Smooth muscle cell of the brain vasculature (primary cell): ENCODE measurements at regions not wholly inside any gene's neighbourhood (a gene's known extent, or its start where the extent isn't known, plus 50 kb on each side); places are given as distances from the start of the nearest gene placed in this dataset.

Experiments used
- DNase-seq: peaks from one replicate; pipeline ENCODE4 v3.0.0-alpha.2; 2012; ENCODE audit warnings: low read depth, low spot score

DNA sequence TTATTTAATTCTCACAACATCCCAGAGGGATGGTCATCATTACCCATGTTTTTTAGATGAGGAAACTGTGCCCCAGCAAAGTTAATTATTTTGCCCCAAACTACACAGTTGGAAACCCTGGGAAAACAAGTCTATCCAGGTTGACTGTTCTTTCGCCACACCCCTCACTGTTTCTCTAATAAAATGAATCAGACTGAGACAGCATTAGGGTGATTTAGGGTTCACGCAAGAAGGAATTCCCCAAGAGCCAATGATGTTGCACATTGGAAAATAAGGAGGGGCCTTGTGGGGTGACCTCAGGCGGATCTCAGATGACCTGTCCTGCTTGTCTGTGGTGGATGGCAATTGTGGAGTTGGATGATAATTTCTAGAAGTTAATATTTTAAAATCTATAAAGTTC lies 135.7 kb upstream of the TBX20 start:
- DNase-seq, result no peak

DNA sequence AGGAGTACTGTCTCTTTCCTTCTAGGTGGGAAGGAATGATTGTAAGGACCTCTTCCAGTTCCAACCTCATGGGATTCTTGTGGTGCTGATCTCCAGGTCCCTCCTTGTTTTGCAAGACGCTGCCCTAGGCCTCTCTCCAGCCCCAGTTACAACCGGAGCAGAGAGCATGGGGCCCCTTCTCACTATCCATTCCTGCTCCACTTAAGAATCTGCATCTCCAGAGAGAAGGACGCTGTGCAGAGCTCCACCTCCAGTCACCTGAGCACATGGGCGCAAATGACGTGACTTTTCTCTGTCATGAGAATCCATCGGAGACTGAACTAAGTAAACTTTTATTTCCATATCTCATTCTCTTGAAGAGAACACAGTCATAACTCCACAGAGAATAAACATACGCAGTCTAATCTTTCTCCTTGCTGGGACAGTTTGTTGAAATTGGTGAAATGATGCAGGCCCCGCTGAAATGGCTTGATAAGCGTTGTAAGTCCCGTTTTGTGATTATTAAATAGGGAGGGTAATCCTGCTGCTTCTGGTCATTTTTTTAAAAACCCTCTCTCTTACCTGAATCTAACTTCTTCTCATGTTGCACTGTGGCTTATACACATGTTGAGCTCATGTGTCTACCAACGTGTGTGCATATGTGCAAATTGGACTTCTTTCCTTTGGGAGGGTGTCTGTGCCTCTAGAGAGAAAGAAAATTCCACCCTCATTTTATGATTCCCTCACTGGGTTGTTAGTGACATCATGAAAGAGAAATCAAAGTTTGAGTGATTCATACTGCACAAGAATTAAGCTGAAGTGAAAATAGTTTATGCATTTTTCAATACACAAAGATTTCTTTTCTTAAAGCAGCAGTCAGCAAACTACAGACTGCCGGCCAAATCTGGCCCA lies 133.2 kb upstream of the TBX20 start:
- no peak for DNase-seq

DNA sequence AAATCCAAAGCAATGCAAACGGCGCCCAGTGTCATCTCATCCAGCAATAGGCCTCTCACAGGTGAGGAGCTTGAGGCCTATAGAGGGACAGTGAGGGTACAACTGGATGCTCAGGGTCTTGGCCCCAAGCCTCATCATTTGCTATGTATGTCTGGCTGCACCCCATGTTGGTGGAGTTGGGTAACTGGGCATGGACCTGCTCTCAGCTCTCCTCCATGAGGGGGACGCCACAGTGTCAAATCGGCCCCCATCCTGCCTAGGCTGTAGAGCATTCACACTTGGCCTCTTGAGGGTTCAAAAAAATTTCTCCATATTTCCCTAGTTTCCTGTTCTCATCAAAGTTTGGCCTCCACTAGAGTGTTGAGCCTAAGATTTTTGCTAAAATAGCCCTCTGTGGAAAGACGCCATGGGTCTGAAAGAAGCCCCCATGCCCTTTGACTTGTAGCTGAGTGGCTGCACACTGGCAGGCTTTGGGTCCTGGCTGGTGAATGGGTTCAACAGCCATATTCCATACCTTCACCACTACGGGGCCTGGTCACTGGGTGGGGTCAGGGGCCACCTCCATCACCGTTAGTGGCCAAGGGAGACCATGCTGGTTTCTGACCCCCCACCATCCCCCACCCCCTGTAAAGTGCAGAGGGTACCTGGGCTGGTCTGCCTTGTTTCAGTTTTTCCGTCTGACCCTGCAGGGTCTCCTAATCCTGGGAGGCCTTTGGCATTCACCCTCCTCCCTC lies 132.3 kb upstream of the TBX20 start:
- no peak for DNase-seq

DNA sequence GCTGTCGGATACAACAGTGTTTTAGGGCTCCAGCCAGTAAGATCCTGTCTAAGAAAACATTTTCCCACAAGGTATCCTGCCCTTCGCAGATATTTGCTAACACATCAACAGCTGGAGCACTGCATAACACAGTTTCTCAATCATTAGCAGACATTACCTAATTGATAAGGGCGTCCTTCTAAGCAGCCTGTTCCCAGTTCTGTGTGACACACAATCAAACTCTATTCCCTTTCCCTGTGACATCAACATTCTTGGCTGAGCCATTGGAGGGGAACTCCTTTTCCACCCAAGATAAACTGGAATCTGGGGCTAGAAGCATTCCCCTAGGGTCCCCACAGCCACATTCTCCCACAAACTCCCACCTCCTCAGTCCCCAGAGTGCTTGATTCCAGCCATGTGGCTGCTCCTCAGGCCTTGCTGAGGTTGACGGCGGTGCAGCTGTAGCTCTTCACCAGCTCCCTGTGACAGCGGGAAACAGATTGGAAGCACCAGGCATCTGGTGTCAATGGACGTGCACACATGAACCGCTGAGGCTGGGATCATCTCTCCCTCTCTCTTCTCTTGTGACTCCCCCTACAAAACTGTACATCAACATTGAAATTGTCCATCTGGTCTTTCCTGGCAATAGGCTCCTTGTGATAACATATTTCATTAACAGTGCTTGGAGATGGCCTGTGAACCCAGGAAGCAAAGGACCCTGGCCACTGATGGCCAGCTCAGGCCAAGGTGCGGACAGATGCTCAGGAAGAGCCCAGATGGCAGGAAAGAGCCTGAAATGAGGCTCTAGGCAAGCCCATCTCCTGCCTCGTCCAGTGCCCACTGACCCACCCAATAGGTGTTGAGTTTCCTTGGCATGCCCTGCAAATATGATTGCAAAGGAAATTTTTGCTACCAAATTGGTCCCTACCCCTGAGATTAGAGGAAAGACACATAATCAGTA lies 131.1 kb upstream of the TBX20 start:
- DNase-seq, result no peak

DNA sequence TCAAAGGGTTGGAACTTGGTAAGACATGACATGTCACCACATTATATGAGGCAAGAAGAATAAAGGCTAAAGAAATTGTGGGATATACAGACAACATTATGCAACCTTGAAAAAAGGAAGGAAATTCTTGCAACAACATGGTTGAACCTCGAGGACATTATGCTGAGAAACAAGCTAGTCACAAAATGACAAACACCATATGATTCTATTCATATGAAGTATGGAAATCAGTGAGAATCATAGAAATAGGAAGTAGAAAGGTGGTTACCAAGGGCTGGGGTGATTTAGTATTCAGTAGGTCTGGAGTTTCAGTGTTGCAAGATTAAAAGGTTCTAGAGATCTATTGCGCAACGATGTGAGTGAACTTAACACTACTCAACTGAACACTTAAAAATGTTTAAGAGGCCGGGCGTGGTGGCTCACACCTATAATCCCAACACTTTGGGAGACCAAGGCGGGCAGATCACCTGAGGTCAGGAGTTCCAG lies 126.9 kb upstream of the TBX20 start:
- no peak for DNase-seq

DNA sequence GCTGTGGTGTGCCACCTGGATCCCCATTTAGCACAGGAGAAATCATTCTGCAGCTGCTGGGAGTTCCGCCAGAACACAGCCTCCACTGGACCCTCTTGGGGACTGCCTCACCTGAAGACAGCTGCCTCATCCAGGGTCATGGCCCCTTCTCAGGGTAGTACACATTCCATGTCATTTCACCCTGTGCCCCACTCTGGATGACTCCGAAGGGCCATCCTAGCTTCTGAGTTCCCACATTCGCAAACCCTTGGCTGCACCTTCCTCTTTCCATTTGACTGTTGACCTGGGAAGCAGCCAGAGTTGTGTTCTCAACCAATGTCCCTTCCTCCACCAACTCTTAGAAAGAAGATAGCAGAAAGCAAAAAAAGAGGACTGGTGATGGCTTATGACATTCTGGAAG lies 125.6 kb upstream of the TBX20 start:
- DNase-seq, result no peak

DNA sequence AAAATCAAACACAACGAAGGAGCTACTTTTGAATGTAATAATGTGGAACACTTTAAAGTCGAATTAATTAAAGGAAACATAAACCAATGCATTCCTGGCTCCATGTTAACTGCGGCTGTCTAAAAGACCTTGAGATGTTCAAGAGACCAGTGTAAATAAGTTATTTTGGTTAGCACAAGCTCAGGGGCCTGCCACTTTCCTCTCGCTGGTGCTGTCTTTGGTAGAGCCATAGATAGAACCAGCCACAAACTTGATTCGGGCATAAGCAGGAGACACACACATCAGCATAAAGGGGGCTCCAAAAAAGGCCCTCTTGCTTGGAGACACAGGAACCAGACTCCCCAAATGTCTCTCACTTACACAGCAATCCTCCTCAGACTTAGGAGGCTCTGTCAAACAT lies 121.6 kb upstream of the TBX20 start:
- no peak for DNase-seq

DNA sequence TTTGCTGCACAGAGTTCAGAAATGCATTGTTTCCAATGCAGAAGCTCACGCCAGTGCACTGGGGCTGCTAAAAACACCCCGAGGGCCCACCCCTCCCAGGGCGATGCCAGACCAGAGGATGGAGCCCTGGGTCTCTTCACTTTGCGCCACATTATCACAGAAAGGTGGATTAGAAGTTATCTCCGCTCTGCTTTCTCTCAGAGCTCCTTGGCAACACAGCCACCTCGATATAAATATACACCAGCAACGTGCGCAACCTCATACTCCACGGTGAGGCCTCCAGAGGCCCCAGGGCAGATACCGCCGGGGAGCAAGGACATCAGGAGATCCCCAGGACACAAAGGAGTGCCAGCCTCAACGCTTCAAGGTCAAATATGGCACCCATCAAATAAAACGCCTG lies 121.0 kb upstream of the TBX20 start:
- DNase-seq, result no peak

DNA sequence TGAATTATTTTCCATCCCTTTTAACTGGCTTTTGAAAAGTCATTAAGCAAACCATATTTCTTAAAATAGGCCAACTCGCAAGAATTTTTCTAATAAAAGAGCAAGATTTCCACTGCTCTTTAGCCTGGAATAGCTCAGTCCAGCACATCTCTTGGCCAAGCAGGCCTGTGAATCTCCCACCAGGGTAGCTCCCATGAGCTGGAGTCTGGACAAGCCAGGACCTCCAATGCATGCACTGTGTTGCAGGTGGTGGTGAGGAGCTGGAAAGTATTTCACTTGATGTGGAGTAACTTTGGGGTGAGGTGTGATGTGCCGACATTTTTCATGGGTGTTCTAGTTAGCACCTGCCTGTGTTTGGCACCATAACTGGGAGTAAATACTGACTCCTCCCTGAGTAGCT lies 117.3 kb upstream of the TBX20 start:
- DNase-seq, result no peak

DNA sequence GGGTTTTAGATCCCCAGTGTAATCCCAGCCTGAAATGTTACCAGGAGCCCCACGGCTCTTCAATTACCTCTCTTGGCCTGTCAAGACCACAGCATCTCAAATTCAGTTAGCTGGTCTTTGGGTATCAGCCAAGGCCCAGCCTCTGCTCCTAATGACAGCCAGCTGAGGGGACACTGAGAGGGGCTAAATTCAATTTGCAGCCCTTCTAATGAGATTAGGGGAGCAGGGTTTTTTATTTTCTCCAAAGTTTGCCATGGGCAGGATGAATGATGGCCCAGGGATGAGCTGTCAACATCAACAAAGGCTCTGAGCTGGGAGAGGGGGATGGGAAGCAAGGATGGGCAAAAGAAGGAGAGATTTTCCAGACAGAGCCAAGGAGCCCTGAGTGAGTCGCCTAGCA lies 116.8 kb upstream of the TBX20 start:
- DNase-seq, result no peak

DNA sequence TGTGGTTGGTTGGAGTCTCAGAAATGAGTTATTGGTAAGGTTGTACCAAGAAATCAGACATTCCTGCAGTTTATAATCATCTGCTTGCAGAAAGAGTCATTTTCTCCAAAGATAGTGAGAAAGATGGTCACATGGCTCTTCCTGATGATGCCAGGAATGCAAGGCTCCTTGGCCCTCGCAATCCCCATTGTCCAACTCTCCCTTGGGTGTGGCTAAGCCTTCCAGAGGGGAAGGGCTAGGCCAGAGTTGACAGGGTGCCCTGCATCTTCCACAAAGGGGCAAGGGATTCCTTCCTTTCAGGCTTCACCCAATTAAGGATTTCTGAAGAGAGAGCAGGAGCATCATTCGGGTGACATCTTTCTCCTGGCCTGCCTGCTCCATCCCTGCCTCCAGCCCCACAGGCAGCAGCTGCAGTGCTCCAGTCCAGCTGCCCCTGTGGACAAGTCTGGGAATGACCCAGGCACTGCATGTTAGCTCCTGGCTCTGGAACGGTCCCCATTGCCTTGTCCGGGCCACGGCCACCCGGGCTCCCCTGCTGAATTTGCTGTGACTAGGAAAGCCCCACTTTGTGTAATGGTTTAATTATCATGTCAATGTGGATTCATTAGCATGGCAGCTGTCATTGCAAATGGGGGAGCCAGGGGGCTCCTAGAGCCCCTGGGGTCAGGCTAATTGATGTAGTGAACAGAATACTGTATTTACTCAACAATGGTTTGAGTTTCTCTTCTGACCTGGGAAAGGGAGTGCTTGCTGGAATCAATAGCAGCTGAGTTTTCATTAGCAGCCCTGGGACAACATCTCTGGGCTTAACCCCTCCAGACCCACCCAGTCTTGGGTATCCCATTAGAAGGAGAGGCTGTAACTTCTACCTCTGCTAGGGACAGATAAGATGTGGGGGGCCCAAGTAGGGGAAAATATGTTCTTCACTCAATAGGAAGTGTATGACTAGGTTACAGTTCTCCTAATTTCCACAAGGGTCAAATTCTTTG lies 112.6 kb upstream of the TBX20 start:
- no peak for DNase-seq

DNA sequence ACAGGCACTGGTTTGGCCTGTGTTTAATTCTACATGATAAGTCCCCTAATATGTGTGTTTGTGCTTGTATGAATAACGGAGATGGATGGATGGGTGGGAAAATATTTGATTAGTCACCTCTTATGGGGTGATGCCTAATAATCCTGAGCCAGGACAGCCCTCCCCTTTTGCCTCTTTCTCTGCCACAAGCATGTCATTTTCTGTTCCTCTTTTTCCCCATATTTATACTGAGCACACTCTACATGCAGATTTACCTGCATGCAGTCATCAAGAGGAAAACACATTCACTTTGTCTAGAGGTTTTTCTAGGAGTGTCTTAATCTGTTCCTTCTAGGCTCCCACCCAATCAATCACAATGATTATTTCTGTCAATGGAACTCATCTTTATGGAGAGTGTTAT lies 111.6 kb upstream of the TBX20 start:
- DNase-seq, result no peak

DNA sequence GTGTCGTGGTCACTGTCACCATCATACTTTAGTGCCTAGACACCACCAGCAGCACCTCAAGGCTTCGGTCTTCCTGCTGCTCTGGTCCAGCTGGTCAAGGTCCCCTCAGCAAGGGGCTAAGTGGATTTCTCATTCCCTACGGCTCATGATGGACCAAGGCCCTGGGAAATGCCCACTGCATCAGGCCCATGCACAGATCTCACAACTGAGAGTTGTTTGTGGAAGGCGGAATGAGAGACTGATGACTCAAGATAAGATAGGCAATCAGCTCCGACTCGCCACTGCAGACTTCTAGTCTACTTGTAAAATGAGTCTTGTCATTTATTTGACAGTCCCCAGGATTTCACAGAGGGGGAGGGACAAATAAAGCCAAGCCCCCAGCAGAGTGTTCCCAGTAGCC lies 108.4 kb upstream of the TBX20 start:
- DNase-seq, result no peak

DNA sequence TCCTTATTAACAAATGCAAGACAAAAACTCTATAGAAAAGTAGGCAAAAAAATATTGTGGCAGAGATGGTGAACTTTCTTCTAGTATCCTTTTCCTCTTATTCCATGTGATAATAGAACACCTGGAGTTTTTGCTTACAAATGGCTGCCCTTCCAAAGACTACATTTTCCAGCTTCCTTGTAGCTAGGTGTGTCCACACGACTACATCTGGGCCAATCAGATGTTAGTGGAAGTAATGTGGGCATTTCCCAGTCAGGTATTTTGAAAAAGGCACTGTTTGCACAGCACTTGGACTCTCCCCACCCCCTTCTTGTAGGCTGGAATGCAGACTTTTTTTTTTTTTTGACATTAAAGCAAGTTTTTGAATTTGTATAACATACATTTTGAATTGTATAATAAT lies 105.5 kb upstream of the TBX20 start:
- DNase-seq, result no peak

DNA sequence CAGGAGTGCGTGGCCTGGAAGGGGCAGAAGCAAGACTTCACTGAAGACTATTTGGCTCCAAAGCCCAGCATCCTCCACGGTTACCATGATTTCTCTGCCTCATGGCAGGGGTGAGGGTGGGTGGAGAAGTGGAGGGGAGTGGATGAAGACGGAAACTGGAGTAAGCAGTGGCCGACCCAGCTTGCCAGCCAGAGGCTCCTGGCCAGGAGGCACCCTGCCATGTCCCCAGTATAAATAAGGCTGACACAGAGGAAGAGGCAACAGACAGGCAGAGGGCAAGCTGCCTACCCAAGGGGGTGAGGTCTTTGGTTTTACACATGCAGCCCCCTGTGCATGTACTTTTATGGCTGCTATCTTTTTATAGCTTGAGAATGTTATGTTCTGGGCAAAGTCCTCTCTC lies 102.6 kb upstream of the TBX20 start:
- no peak for DNase-seq

DNA sequence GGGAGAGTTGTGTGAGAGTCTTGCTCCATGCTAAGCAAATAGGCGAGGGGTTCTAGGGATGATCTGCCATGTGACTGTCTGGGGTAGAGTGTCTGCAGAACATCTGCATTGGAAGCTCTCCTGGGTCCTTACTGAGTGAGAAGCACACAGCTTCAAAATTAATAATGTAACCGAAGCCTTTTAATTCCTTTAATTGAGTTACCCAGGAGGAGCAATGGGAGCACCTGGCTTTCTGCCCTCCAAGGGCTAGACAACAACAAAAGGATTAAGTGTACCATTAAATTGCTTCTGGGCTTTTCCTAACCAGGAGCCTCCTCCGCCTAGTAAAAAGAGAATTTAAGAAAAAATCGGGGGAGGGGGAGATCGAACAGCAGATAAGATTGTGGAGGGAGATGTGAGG lies 102.0 kb upstream of the TBX20 start:
- DNase-seq, result no peak

DNA sequence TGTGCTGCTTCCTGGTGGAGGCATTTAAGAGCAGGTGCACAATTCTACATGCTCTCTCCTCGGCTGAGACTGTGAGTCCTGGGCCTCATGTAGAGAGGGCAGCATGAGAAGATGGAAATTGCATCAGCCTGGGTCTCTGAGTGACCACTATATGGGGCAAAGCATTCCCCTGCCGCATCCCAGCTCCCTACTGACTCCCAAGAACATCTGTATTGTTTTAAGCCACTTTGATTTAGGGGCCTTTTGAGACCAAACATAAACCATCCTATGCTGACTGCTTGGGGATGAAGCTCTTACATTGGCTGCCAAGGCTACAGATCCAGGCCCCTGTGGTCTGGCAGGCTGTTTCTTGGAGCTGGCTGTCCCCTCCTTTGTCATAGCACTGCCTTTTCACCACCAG lies 101.3 kb upstream of the TBX20 start:
- no peak for DNase-seq

DNA sequence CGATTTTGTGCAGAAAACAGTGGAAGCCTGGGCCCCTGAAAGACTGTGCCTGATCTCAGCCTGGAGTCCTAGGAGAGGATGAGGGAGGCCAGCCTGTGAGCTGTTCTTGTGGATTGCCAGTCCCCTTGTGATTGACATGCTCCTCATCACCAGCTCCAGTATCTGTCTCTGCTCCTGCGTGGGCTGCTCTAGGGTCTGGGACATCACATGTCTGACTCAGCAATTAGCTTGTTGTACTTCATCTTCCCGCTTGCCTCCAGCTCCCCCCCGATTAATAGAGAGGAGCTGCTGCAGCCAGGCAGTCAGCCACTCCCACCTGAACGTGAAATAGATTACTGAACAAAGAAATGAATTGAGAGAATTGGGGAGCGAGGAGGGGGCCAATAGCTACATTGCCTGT lies 99.6 kb upstream of the TBX20 start:
- DNase-seq, result no peak

DNA sequence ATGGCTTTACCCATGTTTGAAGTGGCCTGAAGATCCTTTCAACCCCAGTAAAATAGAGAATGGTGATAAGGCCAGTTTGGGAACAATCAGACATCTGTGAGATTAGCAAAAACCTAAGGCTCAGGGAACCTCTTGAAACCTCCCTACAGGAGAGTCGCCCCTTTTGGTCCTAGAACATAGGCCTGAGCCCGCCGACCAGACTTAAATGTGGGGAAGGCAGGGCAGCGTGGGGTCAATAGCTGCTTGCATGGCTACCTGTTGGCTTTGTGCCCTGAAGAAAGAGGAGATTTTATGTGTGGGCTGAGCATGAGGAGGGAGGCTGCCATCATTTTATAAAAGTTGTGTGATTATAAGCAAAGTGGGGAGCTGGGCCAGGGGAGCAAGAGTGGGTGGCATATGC lies 97.6 kb upstream of the TBX20 start:
- DNase-seq, result no peak

DNA sequence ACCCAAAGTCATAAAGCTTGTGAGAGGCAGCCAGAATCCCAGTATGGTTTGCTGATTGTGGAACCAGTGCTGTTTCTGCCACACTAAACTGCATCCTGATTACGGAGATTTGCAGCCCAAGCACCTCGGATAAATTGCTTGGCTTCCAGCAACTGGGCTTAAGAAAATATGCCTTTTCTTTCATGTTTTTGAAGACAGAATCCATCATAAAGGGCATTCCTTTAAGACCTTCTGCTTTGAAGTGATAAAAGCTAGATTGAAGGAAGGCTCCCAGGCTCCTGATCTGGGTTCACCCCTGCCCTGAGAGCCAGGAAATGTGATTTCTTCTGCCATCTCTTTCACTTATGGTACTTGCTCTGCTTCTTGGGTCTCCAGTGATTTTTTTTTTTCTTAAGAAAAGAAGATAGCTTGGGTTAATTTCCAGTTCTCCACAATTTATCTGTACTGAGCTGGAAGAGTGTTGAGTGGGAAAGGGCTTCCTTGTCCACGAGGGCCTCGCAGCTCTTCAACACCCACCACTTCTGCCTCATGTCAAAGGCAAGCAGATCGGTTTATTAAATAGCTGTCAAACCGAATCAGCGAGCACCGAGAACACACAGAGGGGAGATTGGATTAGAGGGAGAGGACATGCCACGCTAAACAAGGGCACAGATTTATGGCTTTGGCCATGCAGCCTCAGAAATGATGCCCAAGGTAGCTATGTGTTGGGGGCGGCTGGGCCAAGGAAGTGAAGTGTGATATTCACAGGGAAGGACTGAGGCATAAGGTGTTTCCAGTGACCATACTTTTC lies 94.9 kb upstream of the TBX20 start:
- DNase-seq, result no peak
